ENCODE measurements at regions not wholly inside any gene's neighbourhood (a gene's known extent, or its start where the extent isn't known, plus 50 kb on each side); places are given as distances from the start of the nearest gene placed in this dataset.

GRCh38 chr6:43917878-43918382 is 147.9 kb downstream of the VEGFA start:
- H3K27me3 Mint-ChIP-seq (ENCODE audit: insufficient read depth, unreplicated experiment) = no peaks in the 10 kb centered on the region
- no peaks in the 10 kb centered on the region for H3K36me3 Mint-ChIP-seq (ENCODE audit: insufficient read depth, unreplicated experiment)
- H3K27ac Mint-ChIP-seq (ENCODE audit: low read depth, unreplicated experiment) = no peak overlapping the region
- POLR2A ChIA-PET = no interaction called here
- no TSS peak for BruUV-seq (replicated peaks)
- peak; percentile 9 for DNase-seq (ENCODE audit: unreplicated experiment)
- peaks cover 3% of the 10 kb centered on the region for H3K4me1 Mint-ChIP-seq (ENCODE audit: insufficient read depth, unreplicated experiment)
- no peak for TF ChIP-seq CTCF (IDR thresholded peaks at IDR 0.05; ENCODE audit: unreplicated experiment)
- CTCF ChIA-PET = no interaction called here
- intact Hi-C loops (cut with micrococcal nuclease) = no loop called here
- H3K9me3 Mint-ChIP-seq (ENCODE audit: unreplicated experiment) = no peaks in the 10 kb centered on the region
- H3K4me3 Mint-ChIP-seq (ENCODE audit: unreplicated experiment) = no peak overlapping the region

- CTCF ChIA-PET = interaction anchor here (0.7 to 1.3 kb wide), 2 partner anchors 10 to 157 kb away, joined by 3 read pairs; no protein-coding TSS in a partner anchor
- no TSS peak for BruUV-seq (replicated peaks)
- TF ChIP-seq CTCF (IDR thresholded peaks at IDR 0.05; ENCODE audit: unreplicated experiment) = no peak
- Mint-ChIP-seq H3K27ac (ENCODE audit: low read depth, unreplicated experiment) (no peak overlapping the region), H3K4me1 (ENCODE audit: insufficient read depth, unreplicated experiment) (no peaks in the 10 kb centered on the region), H3K27me3 (ENCODE audit: insufficient read depth, unreplicated experiment) (no peaks in the 10 kb centered on the region), H3K36me3 (ENCODE audit: insufficient read depth, unreplicated experiment) (peaks cover 5% of the 10 kb centered on the region), H3K9me3 (ENCODE audit: unreplicated experiment) (no peaks in the 10 kb centered on the region), H3K4me3 (ENCODE audit: unreplicated experiment) (no peak overlapping the region)
- DNase-seq (ENCODE audit: unreplicated experiment) = peak; percentile 66
- POLR2A ChIA-PET = no interaction called here
- intact Hi-C loops (cut with micrococcal nuclease) = no loop called here
Measured at GRCh38 chr6:43916924-43917877, 147.2 kb downstream of the VEGFA start.

- no peak overlapping the region for H3K4me3 Mint-ChIP-seq (ENCODE audit: unreplicated experiment)
- POLR2A ChIA-PET = interaction anchor here (1.6 kb wide), 1 partner anchor 10 kb away, joined by 3 read pairs; no protein-coding TSS in a partner anchor
Measured at GRCh38 chr6:43915986-43916923, 146.2 kb downstream of the VEGFA start.

More at GRCh38 chr6:43915986-43916923, 146.2 kb downstream of the VEGFA start:
- no peaks in the 10 kb centered on the region for H3K27me3 Mint-ChIP-seq (ENCODE audit: insufficient read depth, unreplicated experiment)
- intact Hi-C loops (cut with micrococcal nuclease) = no loop called here
- H3K27ac Mint-ChIP-seq (ENCODE audit: low read depth, unreplicated experiment) = no peak overlapping the region
- BruUV-seq (replicated peaks) = no TSS peak
- H3K9me3 Mint-ChIP-seq (ENCODE audit: unreplicated experiment) = no peaks in the 10 kb centered on the region
- H3K36me3 Mint-ChIP-seq (ENCODE audit: insufficient read depth, unreplicated experiment) = peaks cover 5% of the 10 kb centered on the region
- no peak for TF ChIP-seq CTCF (IDR thresholded peaks at IDR 0.05; ENCODE audit: unreplicated experiment)
- CTCF ChIA-PET = interaction anchor here (0.6 to 1.3 kb wide), 4 partner anchors 9 to 323 kb away, joined by 3 to 4 read pairs (median 3); no protein-coding TSS in a partner anchor
- no peak for DNase-seq (ENCODE audit: unreplicated experiment)
- peaks cover 8% of the 10 kb centered on the region for H3K4me1 Mint-ChIP-seq (ENCODE audit: insufficient read depth, unreplicated experiment)

All from MCF 10A (cell line).